ENCODE measurements at regions not wholly inside any gene's neighbourhood (a gene's known extent, or its start where the extent isn't known, plus 50 kb on each side); places are given as distances from the start of the nearest gene placed in this dataset.

- TF ChIP-seq CTCF (conservative IDR thresholded peaks at IDR 0.05; ENCODE audit: low read depth, low read length) (no peak), EZH2phosphoT487 (IDR thresholded peaks at IDR 0.05; ENCODE audit: borderline replicate concordance, low read length) (no peak)
Observed at GRCh38 chr5:89187883-89188465, 305.0 kb upstream of the MEF2C start.

Data from PC-3 (cell line).